ENCODE measurements at regions not wholly inside any gene's neighbourhood (a gene's known extent, or its start where the extent isn't known, plus 50 kb on each side); places are given as distances from the start of the nearest gene placed in this dataset.

DNA sequence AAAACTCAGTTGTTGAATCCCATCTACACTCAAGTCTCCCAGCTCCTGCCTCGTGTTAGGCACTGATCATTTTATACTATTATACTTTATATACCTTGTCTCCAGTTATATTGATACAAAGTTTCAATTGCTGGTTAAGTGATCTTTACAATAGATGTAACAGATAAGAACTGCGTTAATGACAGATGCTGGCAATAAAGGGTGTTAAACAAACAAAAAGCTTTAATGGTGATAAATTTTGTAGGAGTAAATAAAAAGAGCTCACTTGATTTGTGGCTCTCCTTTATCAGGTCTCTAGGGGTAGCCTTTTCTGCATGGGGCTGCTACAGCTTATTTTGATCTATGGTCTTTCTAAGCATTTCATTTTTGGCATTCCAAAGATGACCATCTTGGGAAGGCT lies 106.9 kb upstream of the GAREM1 start:
- H3K9me3 ChIP-seq (ENCODE audit: control insufficient read depth, low read length), result no peaks in the 10 kb centered on the region
- intact Hi-C loops (cut with DNase I), result loop anchor here in 1 of 4 donors (10.0 kb wide), 1 partner anchor 63 kb away; no protein-coding TSS in a partner anchor
- WGBS, result 70% methylated on average over 2 of the region's 2 CpGs
- no peaks in the 10 kb centered on the region for H3K4me1 ChIP-seq (ENCODE audit: control insufficient read depth, insufficient read depth, low read length)
- no peak overlapping the region for H3K4me3 ChIP-seq (ENCODE audit: low read length)
- H3K27me3 ChIP-seq (ENCODE audit: control insufficient read depth, insufficient read depth), result no peaks in the 10 kb centered on the region
- no peak for ATAC-seq
- H3K27ac ChIP-seq (ENCODE audit: low read length), result no peak overlapping the region
- DNase-seq, result no peak

DNA sequence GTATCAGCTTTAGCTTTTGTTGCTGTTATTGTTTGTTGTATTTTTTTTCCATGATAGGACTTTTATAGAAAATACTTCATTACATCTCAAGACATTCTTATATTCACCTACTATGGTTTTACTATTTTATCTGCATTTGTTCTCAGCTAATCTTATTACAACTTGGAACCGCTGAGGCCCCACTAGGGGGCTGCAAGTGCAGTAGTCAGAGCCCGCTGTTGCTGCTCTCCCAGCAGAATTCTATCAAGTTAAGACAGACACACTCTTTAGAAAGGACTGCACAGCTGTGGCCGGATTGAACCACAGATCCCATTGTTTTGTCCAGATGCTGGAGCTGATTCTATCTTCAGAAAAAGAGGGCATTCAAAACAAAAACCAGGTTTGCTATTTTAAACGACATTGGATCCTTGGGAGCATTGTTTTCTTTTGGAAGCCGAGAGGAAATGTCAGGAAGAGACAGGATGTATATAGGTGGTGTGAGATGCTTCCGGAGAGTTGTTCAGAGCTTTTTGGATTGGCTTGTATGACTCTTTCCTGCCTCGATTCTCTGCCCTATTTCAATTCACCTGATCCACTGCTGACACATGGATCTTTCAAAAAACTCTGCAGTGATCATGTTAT lies 105.7 kb upstream of the GAREM1 start:
- DNase-seq (peak in 2 of 3 donors; percentile 16 to 62), ATAC-seq (peak in 1 of 2 donors; percentile 70)
- intact Hi-C loops (cut with DNase I), result loop anchor here in 1 of 4 donors (10.0 kb wide), 1 partner anchor 62 kb away; no protein-coding TSS in a partner anchor
- 11% methylated on average over 7 of the region's 7 CpGs for WGBS
- Histone ChIP-seq H3K9me3 (ENCODE audit: control insufficient read depth, low read length) (no peaks in the 10 kb centered on the region), H3K27ac (ENCODE audit: low read length) (no peak overlapping the region), H3K4me3 (ENCODE audit: low read length) (peak overlapping the region; percentile 18), H3K27me3 (ENCODE audit: control insufficient read depth, insufficient read depth) (no peaks in the 10 kb centered on the region), H3K4me1 (ENCODE audit: control insufficient read depth, insufficient read depth, low read length) (no peaks in the 10 kb centered on the region)

DNA sequence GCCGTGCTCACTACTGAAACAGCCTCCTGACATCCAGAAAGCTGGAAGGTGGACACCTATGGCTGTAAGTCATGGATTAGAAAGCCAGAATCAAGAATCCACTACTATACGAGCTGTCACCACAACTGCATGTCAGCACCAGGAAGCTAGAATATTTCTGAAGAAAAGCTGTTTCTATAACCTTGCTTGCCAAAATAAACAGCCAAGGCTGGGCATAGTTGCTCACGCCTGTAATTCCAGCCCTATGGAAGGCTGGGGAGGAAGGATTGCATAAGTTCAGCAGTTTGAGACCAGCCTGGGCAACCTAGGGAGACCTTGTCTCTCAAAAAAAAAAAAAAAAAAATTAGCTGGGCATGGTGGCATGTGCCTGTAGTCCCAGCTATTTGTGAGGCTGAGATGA lies 96.3 kb upstream of the GAREM1 start:
- WGBS, result 51% methylated on average over 3 of the region's 3 CpGs
- ATAC-seq, result no peak

DNA sequence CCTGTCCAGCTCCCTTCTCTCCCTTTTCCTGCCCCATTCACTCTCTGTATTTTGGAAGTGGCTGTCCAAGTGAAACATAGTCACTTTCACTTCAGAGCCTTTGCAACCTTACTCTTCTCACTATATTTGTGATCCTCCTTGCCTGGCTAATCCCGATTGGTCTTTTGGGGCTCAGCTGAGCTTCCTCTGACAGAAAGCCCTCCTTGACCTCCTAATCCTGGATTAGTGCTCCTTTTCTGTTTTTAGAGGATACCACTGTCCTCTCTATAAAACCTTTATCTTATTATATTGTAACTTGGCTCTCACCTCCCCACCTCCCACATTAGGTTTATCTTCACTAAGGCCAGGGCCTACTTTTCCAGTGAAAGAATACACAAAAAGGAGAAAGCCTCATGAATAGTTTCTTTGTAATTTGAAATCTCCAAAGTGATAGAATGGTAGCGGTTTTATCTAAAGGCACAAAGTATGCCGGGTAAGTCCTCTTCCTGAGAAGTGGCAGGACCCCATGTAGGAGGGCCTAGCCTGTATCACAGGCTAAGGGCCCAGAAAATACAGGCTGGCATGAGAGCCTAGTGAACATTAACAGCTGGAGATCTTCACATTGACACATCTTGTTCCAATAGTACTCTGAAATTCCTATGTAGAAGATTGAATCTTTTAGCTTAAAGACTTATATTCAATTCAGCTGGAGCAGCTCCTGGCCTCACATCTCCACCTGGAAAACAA lies 83.1 kb upstream of the GAREM1 start:
- Histone ChIP-seq H3K4me3 (ENCODE audit: low read length) (no peak overlapping the region), H3K4me1 (ENCODE audit: control insufficient read depth, insufficient read depth, low read length) (no peaks in the 10 kb centered on the region), H3K27me3 (ENCODE audit: control insufficient read depth, insufficient read depth) (no peaks in the 10 kb centered on the region), H3K9me3 (ENCODE audit: control insufficient read depth, low read length) (no peaks in the 10 kb centered on the region), H3K27ac (ENCODE audit: low read length) (no peak overlapping the region)
- ATAC-seq (no peak), DNase-seq (no peak)
- intact Hi-C loops (cut with DNase I), result loop anchor here (2.0 to 10.0 kb wide), 5 partner anchors 282 to 397 kb away; no protein-coding TSS in a partner anchor
- WGBS, result 50% methylated on average over 3 of the region's 3 CpGs

More for the DNA sequence above, 96.3 kb upstream of the GAREM1 start:
- H3K4me3 ChIP-seq (ENCODE audit: low read length), result no peak overlapping the region
- H3K9me3 ChIP-seq (ENCODE audit: control insufficient read depth, low read length), result no peaks in the 10 kb centered on the region
- H3K27me3 ChIP-seq (ENCODE audit: control insufficient read depth, insufficient read depth), result no peaks in the 10 kb centered on the region
- no peak overlapping the region for H3K27ac ChIP-seq (ENCODE audit: low read length)
- no peaks in the 10 kb centered on the region for H3K4me1 ChIP-seq (ENCODE audit: control insufficient read depth, insufficient read depth, low read length)
- intact Hi-C loops (cut with DNase I), result no loop called here
- no peak for DNase-seq

DNA sequence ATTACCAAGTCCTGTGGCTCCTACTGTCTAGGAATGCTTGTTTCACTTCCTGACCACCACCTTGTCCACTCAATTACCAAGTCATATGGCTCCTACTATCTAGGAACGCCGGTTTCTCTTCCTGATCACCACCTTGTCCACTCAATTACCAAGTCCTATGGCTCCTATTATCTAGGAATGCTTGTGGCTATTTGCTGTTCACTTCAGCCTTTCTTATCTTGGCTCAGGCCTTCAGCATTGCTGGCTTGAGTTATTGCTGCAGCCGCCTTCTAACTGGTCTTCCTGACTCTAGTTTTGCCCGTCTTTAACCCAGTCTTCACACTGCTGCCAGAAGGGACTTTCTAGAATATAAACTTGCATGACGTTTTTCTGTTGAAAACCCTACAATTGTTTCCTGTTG lies 82.5 kb upstream of the GAREM1 start:
- H3K4me3 ChIP-seq (ENCODE audit: low read length), result no peak overlapping the region
- 39% methylated on average over 5 of the region's 5 CpGs for WGBS
- intact Hi-C loops (cut with DNase I), result loop anchor here (2.0 to 10.0 kb wide), 5 partner anchors 281 to 396 kb away; no protein-coding TSS in a partner anchor
- ATAC-seq (no peak), DNase-seq (no peak)
- H3K4me1 ChIP-seq (ENCODE audit: control insufficient read depth, insufficient read depth, low read length), result no peaks in the 10 kb centered on the region
- no peaks in the 10 kb centered on the region for H3K9me3 ChIP-seq (ENCODE audit: control insufficient read depth, low read length)
- H3K27ac ChIP-seq (ENCODE audit: low read length), result no peak overlapping the region
- no peaks in the 10 kb centered on the region for H3K27me3 ChIP-seq (ENCODE audit: control insufficient read depth, insufficient read depth)

DNA sequence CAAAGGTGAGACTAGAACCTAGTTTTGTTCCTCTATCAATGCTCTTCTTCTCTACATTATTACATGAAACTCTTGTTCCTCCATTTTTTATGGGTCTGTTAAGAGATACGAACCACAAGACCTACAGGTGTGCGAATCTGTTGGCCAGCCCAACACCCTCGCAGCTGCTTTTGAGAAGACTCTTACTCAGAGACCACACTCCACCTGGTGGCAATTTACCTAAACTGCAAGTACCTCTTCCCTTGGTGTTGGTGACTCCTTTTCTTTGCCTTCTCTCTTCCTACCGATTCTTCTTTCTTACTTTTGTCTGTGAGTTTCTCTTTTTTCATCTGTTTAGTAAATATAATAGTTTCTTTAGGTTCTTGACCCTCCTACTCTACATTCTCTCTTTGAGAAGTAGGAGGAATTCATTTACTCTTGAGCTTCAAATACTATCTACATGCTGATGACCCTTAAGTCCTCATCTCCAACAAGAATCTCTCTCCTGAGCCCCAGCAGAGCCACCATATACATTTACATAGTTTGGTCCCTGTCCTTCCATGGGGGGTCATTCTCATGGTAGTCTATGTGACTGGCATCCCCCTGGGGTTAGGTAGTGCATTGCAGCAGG lies 81.8 kb upstream of the GAREM1 start:
- H3K4me1 ChIP-seq (ENCODE audit: control insufficient read depth, insufficient read depth, low read length), result no peaks in the 10 kb centered on the region
- H3K9me3 ChIP-seq (ENCODE audit: control insufficient read depth, low read length), result no peaks in the 10 kb centered on the region
- DNase-seq (peak in 2 of 3 donors; percentile 15 to 59), ATAC-seq (peak; percentile 65 to 69)
- intact Hi-C loops (cut with DNase I), result loop anchor here (2.0 to 10.0 kb wide), 5 partner anchors 280 to 396 kb away; no protein-coding TSS in a partner anchor
- 27% methylated on average over 4 of the region's 4 CpGs for WGBS
- no peak overlapping the region for H3K4me3 ChIP-seq (ENCODE audit: low read length)
- no peak overlapping the region for H3K27ac ChIP-seq (ENCODE audit: low read length)
- no peaks in the 10 kb centered on the region for H3K27me3 ChIP-seq (ENCODE audit: control insufficient read depth, insufficient read depth)

DNA sequence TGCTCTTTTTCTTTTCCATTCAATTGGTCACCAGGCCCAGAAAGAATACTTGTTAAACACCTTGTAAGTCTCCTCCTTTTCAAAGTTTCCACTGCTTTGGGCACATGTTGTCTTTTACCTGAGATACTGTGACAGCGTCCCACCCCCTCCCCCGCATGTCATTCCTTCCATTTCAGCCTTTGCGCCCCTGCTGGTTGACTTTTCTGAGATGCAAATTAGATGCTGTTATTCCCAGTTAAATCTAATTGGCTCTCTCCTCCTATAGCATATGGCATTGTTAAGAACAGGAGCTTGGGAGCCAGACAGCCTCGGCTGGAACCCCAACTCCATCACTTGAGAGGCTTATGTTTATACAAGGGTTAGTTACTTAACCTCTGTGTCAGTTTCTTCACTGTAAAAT lies 80.3 kb upstream of the GAREM1 start:
- no peaks in the 10 kb centered on the region for H3K9me3 ChIP-seq (ENCODE audit: control insufficient read depth, low read length)
- no peak for DNase-seq
- intact Hi-C loops (cut with DNase I), result loop anchor here (5.0 to 10.0 kb wide), 3 partner anchors 279 to 394 kb away; no protein-coding TSS in a partner anchor
- H3K27me3 ChIP-seq (ENCODE audit: control insufficient read depth, insufficient read depth), result no peaks in the 10 kb centered on the region
- ATAC-seq, result no peak
- H3K4me1 ChIP-seq (ENCODE audit: control insufficient read depth, insufficient read depth, low read length), result no peaks in the 10 kb centered on the region
- 40% methylated on average over 4 of the region's 4 CpGs for WGBS
- H3K4me3 ChIP-seq (ENCODE audit: low read length), result no peak overlapping the region
- no peak overlapping the region for H3K27ac ChIP-seq (ENCODE audit: low read length)

DNA sequence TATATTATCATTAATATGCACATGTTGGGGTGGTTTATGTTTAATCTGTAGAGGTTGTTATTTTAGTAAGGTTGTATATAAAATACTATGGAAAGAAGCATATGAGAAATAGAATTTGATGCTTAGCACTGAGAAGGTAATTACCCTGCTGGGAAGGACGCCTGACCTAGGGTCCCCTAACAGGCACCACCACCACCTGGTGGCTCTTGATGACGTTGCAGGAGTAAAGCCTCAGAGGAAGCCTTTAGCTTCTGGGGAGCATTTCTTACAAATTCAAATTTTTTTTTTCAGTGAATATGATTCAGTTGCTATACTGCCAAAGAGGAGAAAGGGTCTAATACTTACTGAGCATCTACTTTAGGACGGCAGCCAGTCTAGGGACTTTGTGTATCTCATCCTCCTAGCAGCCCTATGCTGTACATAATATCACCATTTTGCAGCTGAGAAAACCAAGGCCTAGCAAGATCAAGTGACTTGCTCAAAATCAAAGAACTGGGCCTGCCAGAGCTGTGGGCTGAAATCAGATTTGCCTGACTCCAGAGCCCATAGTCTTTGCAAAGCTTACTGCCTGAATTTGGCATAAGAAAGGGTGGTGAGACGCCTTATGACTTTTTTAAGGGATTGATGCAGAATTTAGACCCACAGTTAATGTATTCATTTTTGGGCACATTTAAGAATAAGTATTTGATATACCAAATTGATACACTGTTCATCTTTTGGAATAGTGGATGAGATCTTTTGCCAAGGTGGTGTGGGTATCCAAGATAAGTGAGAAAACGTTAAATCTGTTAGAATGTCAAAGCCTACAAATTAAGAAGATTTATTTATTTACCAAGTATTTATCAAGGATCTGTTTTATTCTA lies 78.8 kb upstream of the GAREM1 start:
- peak; percentile 64 to 73 for ATAC-seq
- intact Hi-C loops (cut with DNase I), result loop anchor here (2.0 to 10.0 kb wide), 4 partner anchors 277 to 392 kb away; no protein-coding TSS in a partner anchor
- peak in 2 of 3 donors; percentile 20 to 65 for DNase-seq
- 37% methylated on average over 5 of the region's 5 CpGs for WGBS
- Histone ChIP-seq H3K4me1 (ENCODE audit: control insufficient read depth, insufficient read depth, low read length) (no peaks in the 10 kb centered on the region), H3K27ac (ENCODE audit: low read length) (no peak overlapping the region), H3K4me3 (ENCODE audit: low read length) (no peak overlapping the region), H3K27me3 (ENCODE audit: control insufficient read depth, insufficient read depth) (no peaks in the 10 kb centered on the region), H3K9me3 (ENCODE audit: control insufficient read depth, low read length) (no peaks in the 10 kb centered on the region)

DNA sequence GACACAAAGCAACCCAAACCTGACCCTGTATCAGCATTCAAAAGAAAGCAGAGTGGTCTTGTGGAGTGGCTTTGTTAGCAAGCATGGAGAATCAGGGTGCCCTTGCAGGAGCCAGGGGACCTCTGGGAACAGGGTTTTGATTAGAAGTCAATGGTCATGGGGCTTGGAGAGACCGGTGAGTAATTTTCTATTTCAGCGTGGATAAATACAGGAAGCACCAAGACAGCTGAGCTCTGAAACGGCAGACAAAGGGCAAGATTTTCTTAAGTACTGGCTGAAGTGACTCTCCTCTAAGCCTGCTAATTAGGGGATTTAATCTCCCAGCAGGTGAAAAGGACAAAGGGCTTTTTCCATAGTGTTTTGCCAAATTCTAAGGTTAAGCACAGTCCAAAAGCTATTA lies 78.0 kb upstream of the GAREM1 start:
- H3K4me3 ChIP-seq (ENCODE audit: low read length), result no peak overlapping the region
- H3K4me1 ChIP-seq (ENCODE audit: control insufficient read depth, insufficient read depth, low read length), result no peaks in the 10 kb centered on the region
- intact Hi-C loops (cut with DNase I), result loop anchor here in 1 of 4 donors (2.0 kb wide), 1 partner anchor 390 kb away; no protein-coding TSS in a partner anchor
- DNase-seq, result no peak
- no peak for ATAC-seq
- no peaks in the 10 kb centered on the region for H3K27me3 ChIP-seq (ENCODE audit: control insufficient read depth, insufficient read depth)
- no peak overlapping the region for H3K27ac ChIP-seq (ENCODE audit: low read length)
- 41% methylated on average over 3 of the region's 3 CpGs for whole genome bisulfite sequencing
- H3K9me3 ChIP-seq (ENCODE audit: control insufficient read depth, low read length), result no peaks in the 10 kb centered on the region

DNA sequence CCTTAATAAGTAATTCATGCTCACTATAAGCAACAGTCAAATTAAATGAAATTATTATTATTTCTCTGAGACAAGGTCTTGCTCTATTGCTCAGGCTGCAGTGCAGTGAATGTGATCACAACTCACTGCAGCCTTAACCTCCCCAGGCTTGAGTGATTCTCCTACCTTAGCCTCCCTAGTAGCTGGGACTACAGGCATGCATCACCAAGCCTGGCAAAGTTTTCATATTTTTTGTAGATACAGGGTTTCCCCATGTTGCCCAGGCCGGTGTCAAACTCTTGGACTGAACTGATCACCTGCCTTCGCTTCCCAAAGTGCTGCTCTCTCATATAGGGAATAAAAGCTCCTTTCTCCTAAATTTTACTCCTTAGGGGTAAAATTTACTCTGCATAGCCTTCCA lies 74.9 kb upstream of the GAREM1 start:
- Histone ChIP-seq H3K4me3 (ENCODE audit: low read length) (no peak overlapping the region), H3K27ac (ENCODE audit: low read length) (no peak overlapping the region), H3K4me1 (ENCODE audit: control insufficient read depth, insufficient read depth, low read length) (no peaks in the 10 kb centered on the region), H3K27me3 (ENCODE audit: control insufficient read depth, insufficient read depth) (no peaks in the 10 kb centered on the region), H3K9me3 (ENCODE audit: control insufficient read depth, low read length) (no peaks in the 10 kb centered on the region)
- 97% methylated on average over 2 of the region's 2 CpGs for WGBS
- no peak for DNase-seq
- no peak for ATAC-seq
- intact Hi-C loops (cut with DNase I), result no loop called here
